ENCODE measurements at regions not wholly inside any gene's neighbourhood (a gene's known extent, or its start where the extent isn't known, plus 50 kb on each side); places are given as distances from the start of the nearest gene placed in this dataset.

- H3K36me3 ChIP-seq (replicated peaks in 1 of 2) = no peaks in the 10 kb centered on the region
- no peak overlapping the region for H3K27ac ChIP-seq
- WGBS, 4 donors = 57 to 65% (median 59%) methylated on average over 4 of the region's 4 CpGs
- no peak for DNase-seq
- H3K9me3 ChIP-seq (replicated peaks in 1 of 3) = no peaks in the 10 kb centered on the region
- intact Hi-C loops (cut with DNase I) = no loop called here
- no peaks in the 10 kb centered on the region for H3K4me1 ChIP-seq (replicated peaks in 1 of 2)
- TF ChIP-seq CTCF (IDR thresholded peaks at IDR 0.05) (no peak), POLR2A (IDR thresholded peaks at IDR 0.05) (no peak)
- H3K4me3 ChIP-seq = no peak overlapping the region
- H3K27me3 ChIP-seq = no peaks in the 10 kb centered on the region
These were observed 139.9 kb downstream of the ARL4A start for GRCh38 chr7:12827219-12827821.

GRCh38 chr7:12827920-12828319 lies 140.5 kb downstream of the ARL4A start:
- TF ChIP-seq CTCF (IDR thresholded peaks at IDR 0.05) = no peak
- TF ChIP-seq POLR2A (IDR thresholded peaks at IDR 0.05) = no peak
- Histone ChIP-seq H3K27ac (no peak overlapping the region), H3K36me3 (replicated peaks in 1 of 2) (no peaks in the 10 kb centered on the region), H3K27me3 (no peaks in the 10 kb centered on the region), H3K4me3 (no peak overlapping the region), H3K4me1 (replicated peaks in 1 of 2) (no peaks in the 10 kb centered on the region), H3K9me3 (replicated peaks in 1 of 3) (no peaks in the 10 kb centered on the region)
- no peak for DNase-seq
- WGBS, 4 donors = 68 to 82% (median 79%) methylated on average over 3 of the region's 3 CpGs
- intact Hi-C loops (cut with DNase I) = no loop called here

- Histone ChIP-seq H3K36me3 (replicated peaks in 1 of 2) (no peaks in the 10 kb centered on the region), H3K4me1 (replicated peaks in 1 of 2) (no peaks in the 10 kb centered on the region), H3K4me3 (no peak overlapping the region), H3K27me3 (no peaks in the 10 kb centered on the region), H3K9me3 (replicated peaks in 1 of 3) (no peaks in the 10 kb centered on the region), H3K27ac (no peak overlapping the region)
- intact Hi-C loops (cut with DNase I) = no loop called here
- no peak for DNase-seq
- WGBS, 4 donors = 61 to 73% (median 69%) methylated on average over 3 of the region's 3 CpGs
- TF ChIP-seq POLR2A (IDR thresholded peaks at IDR 0.05) (no peak), CTCF (IDR thresholded peaks at IDR 0.05) (no peak)
These were observed 143.6 kb downstream of the ARL4A start for GRCh38 chr7:12831024-12831423.

GRCh38 chr7:12833829-12834228 lies 146.4 kb downstream of the ARL4A start:
- Histone ChIP-seq H3K36me3 (replicated peaks in 1 of 2) (no peaks in the 10 kb centered on the region), H3K27me3 (no peaks in the 10 kb centered on the region), H3K4me1 (replicated peaks in 1 of 2) (no peaks in the 10 kb centered on the region), H3K27ac (no peak overlapping the region), H3K4me3 (no peak overlapping the region), H3K9me3 (replicated peaks in 1 of 3) (no peaks in the 10 kb centered on the region)
- TF ChIP-seq CTCF (IDR thresholded peaks at IDR 0.05) (no peak), POLR2A (IDR thresholded peaks at IDR 0.05) (no peak)
- 80 to 100% (median 88%) methylated on average over 1 to 2 of the region's 2 CpGs for WGBS, 4 donors
- intact Hi-C loops (cut with DNase I) = no loop called here
- DNase-seq = no peak
